ENCODE measurements at regions not wholly inside any gene's neighbourhood (a gene's known extent, or its start where the extent isn't known, plus 50 kb on each side); places are given as distances from the start of the nearest gene placed in this dataset.
"Not testable (repeated sequence)": the region's sequence is repeated elsewhere in the genome, so short reads cannot be mapped to it uniquely, and the experiment has no call there.

- Histone ChIP-seq H3K4me1 (replicated peaks in 1 of 2) (no peaks in the 10 kb centered on the region), H3K4me3 (no peak overlapping the region), H3K27ac (no peak overlapping the region)
- peak in 3 of 8 experiments; percentile 69 to 88 (median 83) for ATAC-seq (replicated peaks in 6 of 8)
- 0 to 77% (median 40%) methylated on average over 1 to 4 of the region's 4 CpGs; no CpG with 5 or more reads in 3 of the 10 experiments for WGBS, 10 experiments
- in situ Hi-C loops (cut with MboI; ENCODE audit: low pct_unique_long_range_greater_than_20kb in 2 of 9, low sequenced_read_pairs in 9 of 9, unreplicated experiment in 9 of 9): no loop called here
Measured at GRCh38 chr4:60463857-60464502, 736.1 kb upstream of the ADGRL3 start.

- in situ Hi-C loops (cut with MboI; ENCODE audit: low pct_unique_long_range_greater_than_20kb in 2 of 9, low sequenced_read_pairs in 9 of 9, unreplicated experiment in 9 of 9): no loop called here
Measured at GRCh38 chr4:60482921-60483351, 717.2 kb upstream of the ADGRL3 start.

DNA sequence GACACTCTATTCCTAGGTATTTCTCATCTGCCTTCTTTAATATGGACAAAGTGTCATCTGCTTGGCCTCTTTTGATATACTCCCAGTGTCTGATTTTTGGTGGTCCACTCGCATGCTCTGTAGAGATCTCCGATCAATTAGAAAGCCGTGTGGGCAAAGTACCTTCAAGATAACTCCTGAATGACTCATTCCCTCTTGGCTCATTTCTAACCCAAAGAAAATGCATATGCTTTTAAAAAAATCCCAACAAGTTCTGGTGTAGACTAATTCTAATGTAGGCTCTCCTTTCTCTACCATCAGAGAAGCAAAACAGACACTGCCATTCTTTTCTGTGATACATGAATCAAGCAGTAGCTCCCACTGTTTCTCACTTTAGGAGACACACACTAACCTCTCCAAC, 714.9 kb upstream of the ADGRL3 start:
- in situ Hi-C loops (cut with MboI; ENCODE audit: low pct_unique_long_range_greater_than_20kb in 2 of 9, low sequenced_read_pairs in 9 of 9, unreplicated experiment in 9 of 9): no loop called here
- no peak overlapping the region for H3K4me3 ChIP-seq
- 4 to 94% (median 72%) methylated on average over 1 to 3 of the region's 3 CpGs; no CpG with 5 or more reads in 1 of the 10 experiments for WGBS, 10 experiments
- ATAC-seq (replicated peaks in 6 of 8): peak in 2 of 8 experiments; percentile 54 to 57
- H3K27ac ChIP-seq: no peak overlapping the region
- no peaks in the 10 kb centered on the region for H3K4me1 ChIP-seq (replicated peaks in 1 of 2)

More at GRCh38 chr4:60482921-60483351, 717.2 kb upstream of the ADGRL3 start:
- Histone ChIP-seq H3K4me3 (no peak overlapping the region), H3K27ac (no peak overlapping the region), H3K4me1 (replicated peaks in 1 of 2) (no peaks in the 10 kb centered on the region)
- WGBS, 10 experiments: 0 to 100% (median 0%) methylated on average over 1 to 2 of the region's 2 CpGs; no CpG with 5 or more reads in 1 of the 10 experiments
- ATAC-seq (replicated peaks in 6 of 8): no peak

DNA sequence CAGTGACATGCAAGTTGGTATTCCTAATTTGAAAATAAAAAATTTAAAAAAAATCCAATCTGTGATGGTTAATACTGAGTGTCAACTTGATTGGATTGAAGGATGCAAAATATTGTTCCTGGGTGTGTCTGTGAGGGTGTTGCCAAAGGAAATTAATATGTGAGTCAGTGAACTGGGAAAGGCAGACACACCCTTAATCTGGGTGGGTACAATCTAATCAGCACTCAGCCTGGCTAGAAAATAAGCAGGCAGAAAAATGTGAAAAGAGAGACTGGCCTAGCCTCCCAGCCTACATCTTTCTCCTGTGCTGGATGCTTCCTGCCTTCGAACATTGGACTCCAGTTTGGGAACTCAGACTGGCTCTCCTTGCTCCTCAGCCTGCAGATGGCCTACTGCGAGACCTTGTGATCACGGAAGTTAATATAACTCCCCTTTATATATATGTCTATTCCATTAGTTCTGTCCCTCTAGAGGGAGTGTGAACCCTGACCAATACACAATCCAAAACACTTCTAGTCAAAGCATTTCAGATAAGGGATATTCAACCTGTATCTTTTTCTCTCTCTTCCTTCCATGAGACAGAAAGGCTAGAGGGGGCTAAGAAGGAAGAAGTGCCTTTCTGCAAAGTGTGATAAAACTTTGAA, 712.9 kb upstream of the ADGRL3 start:
- in situ Hi-C loops (cut with MboI; ENCODE audit: low pct_unique_long_range_greater_than_20kb in 2 of 9, low sequenced_read_pairs in 9 of 9, unreplicated experiment in 9 of 9); H3K4me1 ChIP-seq (replicated peaks in 1 of 2); H3K27ac ChIP-seq; H3K4me3 ChIP-seq: not testable (repeated sequence)
- 0 to 100% (median 73%) methylated on average over 1 to 3 of the region's 3 CpGs for WGBS, 10 experiments
- ATAC-seq (replicated peaks in 6 of 8): peak in 3 of 8 experiments; percentile 23 to 72 (median 61)

- Histone ChIP-seq H3K27ac (no peak overlapping the region), H3K4me1 (replicated peaks in 1 of 2) (peaks cover 0 to 6% of the 10 kb centered on the region in 2 donors), H3K4me3 (no peak overlapping the region)
- ATAC-seq (replicated peaks in 6 of 8): peak in 3 of 8 experiments; percentile 63 to 86 (median 77)
- WGBS, 10 experiments: 0 to 100% (median 55%) methylated on average over 1 of the region's 1 CpG; no CpG with 5 or more reads in 2 of the 10 experiments
- in situ Hi-C loops (cut with MboI; ENCODE audit: low pct_unique_long_range_greater_than_20kb in 2 of 9, low sequenced_read_pairs in 9 of 9, unreplicated experiment in 9 of 9): no loop called here
Measured at GRCh38 chr4:60500810-60501209, 699.3 kb upstream of the ADGRL3 start.

DNA sequence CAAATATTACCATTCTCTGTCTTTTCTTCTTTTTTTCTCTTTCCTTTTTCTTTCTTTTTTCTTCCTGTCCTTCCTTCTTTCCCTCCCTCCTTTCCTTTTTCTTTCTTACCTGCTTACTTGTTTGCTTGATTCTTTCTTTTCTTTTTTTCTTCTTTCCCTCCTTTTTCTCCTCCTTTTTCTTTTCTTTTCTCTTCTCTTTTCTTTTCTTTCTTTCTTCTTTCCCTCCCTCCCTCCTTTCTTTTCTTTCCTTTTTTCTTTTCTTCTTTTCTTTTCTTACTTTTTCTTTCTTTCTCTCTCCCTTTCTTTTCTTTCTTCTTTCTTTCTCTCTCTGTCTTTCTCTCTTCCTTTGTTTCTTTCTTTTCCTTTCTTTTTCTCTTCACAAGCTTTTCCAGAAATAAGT, 697.4 kb upstream of the ADGRL3 start:
- ATAC-seq (replicated peaks in 6 of 8): no peak
- in situ Hi-C loops (cut with MboI; ENCODE audit: low pct_unique_long_range_greater_than_20kb in 2 of 9, low sequenced_read_pairs in 9 of 9, unreplicated experiment in 9 of 9): no loop called here
- Histone ChIP-seq H3K4me1 (replicated peaks in 1 of 2) (peaks cover 0 to 6% of the 10 kb centered on the region in 2 donors), H3K27ac (no peak overlapping the region), H3K4me3 (no peak overlapping the region)

- no peaks in the 10 kb centered on the region for H3K4me1 ChIP-seq (replicated peaks in 1 of 2)
- in situ Hi-C loops (cut with MboI; ENCODE audit: low pct_unique_long_range_greater_than_20kb in 2 of 9, low sequenced_read_pairs in 9 of 9, unreplicated experiment in 9 of 9): no loop called here
- ATAC-seq (replicated peaks in 6 of 8): peak in 1 of 8 experiments; percentile 36
- H3K4me3 ChIP-seq: no peak overlapping the region
- 40 to 90% (median 69%) methylated on average over 1 of the region's 1 CpG; no CpG with 5 or more reads in 6 of the 10 experiments for WGBS, 10 experiments
- H3K27ac ChIP-seq: no peak overlapping the region
Measured at GRCh38 chr4:60506061-60506460, 694.1 kb upstream of the ADGRL3 start.

- in situ Hi-C loops (cut with MboI; ENCODE audit: low pct_unique_long_range_greater_than_20kb in 2 of 9, low sequenced_read_pairs in 9 of 9, unreplicated experiment in 9 of 9): no loop called here
- Histone ChIP-seq H3K27ac (no peak overlapping the region), H3K4me1 (replicated peaks in 1 of 2) (peaks cover 0 to 7% of the 10 kb centered on the region in 2 donors), H3K4me3 (no peak overlapping the region)
- 0 to 85% (median 43%) methylated on average over 1 to 3 of the region's 3 CpGs; no CpG with 5 or more reads in 1 of the 10 experiments for WGBS, 10 experiments
- ATAC-seq (replicated peaks in 6 of 8): no peak
Measured at GRCh38 chr4:60522265-60522664, 677.9 kb upstream of the ADGRL3 start.

GRCh38 chr4:60531776-60532379, 668.2 kb upstream of the ADGRL3 start:
- Histone ChIP-seq H3K27ac (no peak overlapping the region), H3K4me1 (replicated peaks in 1 of 2) (peaks cover 0 to 4% of the 10 kb centered on the region in 2 donors), H3K4me3 (no peak overlapping the region)
- 45 to 86% (median 66%) methylated on average over 1 to 4 of the region's 4 CpGs for WGBS, 10 experiments
- in situ Hi-C loops (cut with MboI; ENCODE audit: low pct_unique_long_range_greater_than_20kb in 2 of 9, low sequenced_read_pairs in 9 of 9, unreplicated experiment in 9 of 9): no loop called here
- peak in 4 of 8 experiments; percentile 50 to 87 (median 68) for ATAC-seq (replicated peaks in 6 of 8)

DNA sequence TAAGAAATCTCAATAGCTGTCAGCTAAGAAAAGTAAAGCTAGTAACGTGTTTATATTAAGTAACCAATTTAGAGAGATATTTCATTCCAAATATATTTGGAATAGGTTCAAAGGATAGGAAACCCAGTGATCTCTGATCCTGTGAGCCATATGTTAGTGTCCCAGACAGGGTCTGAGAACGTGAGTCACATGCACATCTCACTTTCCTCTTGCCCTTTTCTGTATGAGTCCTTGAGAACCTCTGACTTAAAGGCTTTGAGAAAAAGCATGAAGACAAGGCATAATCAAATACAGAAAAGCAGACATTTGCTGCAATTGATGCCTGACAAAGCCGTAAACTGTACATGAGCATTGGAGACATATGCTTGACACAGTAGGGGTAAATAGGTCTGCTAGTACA, 655.1 kb upstream of the ADGRL3 start:
- in situ Hi-C loops (cut with MboI; ENCODE audit: low pct_unique_long_range_greater_than_20kb in 2 of 9, low sequenced_read_pairs in 9 of 9, unreplicated experiment in 9 of 9): no loop called here
- H3K4me1 ChIP-seq (replicated peaks in 1 of 2): peaks cover 0 to under 1% of the 10 kb centered on the region in 2 donors
- no peak for ATAC-seq (replicated peaks in 6 of 8)
- 0 to 90% (median 67%) methylated on average over 1 to 3 of the region's 3 CpGs; no CpG with 5 or more reads in 1 of the 10 experiments for WGBS, 10 experiments
- H3K27ac ChIP-seq: no peak overlapping the region
- H3K4me3 ChIP-seq: no peak overlapping the region

DNA sequence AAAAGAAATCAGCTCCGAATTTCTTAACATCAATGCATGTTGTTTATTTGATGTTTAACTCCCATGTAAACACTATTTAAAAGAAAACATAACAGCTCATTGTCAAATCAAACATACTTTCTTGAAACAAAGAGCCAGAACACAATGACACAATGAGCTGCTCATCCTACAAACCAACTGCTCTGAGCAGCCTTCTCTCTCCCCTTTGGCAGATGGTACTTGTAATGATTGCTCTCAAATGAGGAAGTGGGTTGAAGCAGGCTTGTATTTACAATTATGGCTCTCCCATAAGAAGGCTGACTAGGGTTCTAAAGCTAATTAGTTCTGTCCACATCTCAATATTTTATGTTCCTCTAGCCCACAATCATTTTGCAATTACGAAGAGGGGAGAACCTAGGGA, 637.8 kb upstream of the ADGRL3 start:
- ATAC-seq (replicated peaks in 6 of 8): no peak
- 0 to 100% (median 54%) methylated on average over 1 to 2 of the region's 2 CpGs; no CpG with 5 or more reads in 1 of the 10 experiments for WGBS, 10 experiments
- Histone ChIP-seq H3K27ac (no peak overlapping the region), H3K4me1 (replicated peaks in 1 of 2) (no peaks in the 10 kb centered on the region), H3K4me3 (no peak overlapping the region)
- in situ Hi-C loops (cut with MboI; ENCODE audit: low pct_unique_long_range_greater_than_20kb in 2 of 9, low sequenced_read_pairs in 9 of 9, unreplicated experiment in 9 of 9): no loop called here

DNA sequence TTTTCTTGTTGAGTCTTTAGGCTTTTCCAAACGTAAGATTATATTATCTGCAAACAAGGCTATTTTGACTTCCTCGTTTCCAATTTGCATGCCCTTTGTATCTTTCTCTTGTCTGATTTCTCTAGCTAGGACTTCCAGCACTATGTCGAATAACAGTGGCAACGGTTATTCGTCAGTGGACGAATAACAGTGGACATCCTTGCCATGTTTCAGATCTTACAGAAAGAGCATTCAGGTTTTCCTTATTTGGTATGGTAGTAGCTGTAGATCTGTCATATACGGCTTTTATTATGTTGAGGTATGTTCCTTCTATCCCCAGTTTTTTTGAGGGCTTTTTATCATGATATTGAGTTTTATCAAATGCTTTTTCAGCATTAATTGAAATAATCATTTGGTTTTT, 634.6 kb upstream of the ADGRL3 start:
- 11 to 100% (median 84%) methylated on average over 4 to 7 of the region's 7 CpGs; no CpG with 5 or more reads in 1 of the 10 experiments for WGBS, 10 experiments
- no peak for ATAC-seq (replicated peaks in 6 of 8)
- H3K4me1 ChIP-seq (replicated peaks in 1 of 2): no peaks in the 10 kb centered on the region
- in situ Hi-C loops (cut with MboI; ENCODE audit: low pct_unique_long_range_greater_than_20kb in 2 of 9, low sequenced_read_pairs in 9 of 9, unreplicated experiment in 9 of 9): no loop called here
- no peak overlapping the region for H3K4me3 ChIP-seq
- no peak overlapping the region for H3K27ac ChIP-seq

DNA sequence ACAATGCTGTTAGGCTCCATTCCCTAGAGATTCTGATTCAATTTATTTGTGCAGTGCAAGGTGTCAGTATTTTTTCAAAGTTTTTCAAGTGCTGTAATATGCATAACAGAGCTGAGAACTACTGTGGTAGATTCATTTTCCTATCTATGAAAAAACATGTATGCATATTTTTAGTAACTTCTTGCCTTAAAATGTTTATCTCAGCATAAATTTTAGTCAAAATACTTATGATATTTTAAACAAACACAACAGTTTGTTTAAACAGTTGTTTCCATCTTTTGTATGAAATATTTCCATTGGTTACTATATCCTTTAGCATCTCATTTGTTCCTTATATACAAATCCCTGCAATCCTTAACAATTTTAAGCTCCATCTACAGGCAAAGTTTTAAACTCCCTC, 624.8 kb upstream of the ADGRL3 start:
- Histone ChIP-seq H3K4me3 (no peak overlapping the region), H3K4me1 (replicated peaks in 1 of 2) (peaks cover 0 to 6% of the 10 kb centered on the region in 2 donors), H3K27ac (no peak overlapping the region)
- no peak for ATAC-seq (replicated peaks in 6 of 8)
- in situ Hi-C loops (cut with MboI; ENCODE audit: low pct_unique_long_range_greater_than_20kb in 2 of 9, low sequenced_read_pairs in 9 of 9, unreplicated experiment in 9 of 9): no loop called here
